Keratinocyte (primary cell): ENCODE measurements at regions not wholly inside any gene's neighbourhood (a gene's known extent, or its start where the extent isn't known, plus 50 kb on each side); places are given as distances from the start of the nearest gene placed in this dataset.
"Not testable (repeated sequence)": the region's sequence is repeated elsewhere in the genome, so short reads cannot be mapped to it uniquely, and the experiment has no call there.

Source experiments
- DNase-seq: peaks from one replicate; pipeline ENCODE4 v3.0.0-alpha.2; 2011; ENCODE audit warnings: low read depth, missing footprints, low spot score
- FAIRE-seq: peaks from 2 replicates; lab custom pipeline; 2011; peaks lifted over from hg19 to GRCh38; lab: Jason Lieb, UNC
- H2AFZ ChIP-seq: 2 replicates; pipeline ENCODE4 v1.6.0; 2012; ENCODE audit warnings: low read length, control low read depth, inconsistent platforms; ENCODE audit not compliant: control insufficient read depth
- H3K27ac ChIP-seq: 2 replicates; pipeline ENCODE4 v1.5.1; 2011; ENCODE audit warnings: low read length; ENCODE audit not compliant: control insufficient read depth, insufficient read depth
- H3K27me3 ChIP-seq: 3 replicates; pipeline ENCODE4 v1.6.0; 2011; ENCODE audit warnings: low read length; ENCODE audit not compliant: control insufficient read depth, insufficient read depth; ENCODE audit errors: extremely low read depth
- H3K36me3 ChIP-seq, 2 experiments: 2 replicates in 1 of 2; 3 replicates in 1 of 2; pipeline ENCODE4 v1.5.1; 2011; ENCODE audit warnings: low read length in 2 of 2, mild to moderate bottlenecking in 1 of 2; ENCODE audit not compliant: control insufficient read depth in 2 of 2, insufficient read depth in 2 of 2; ENCODE audit errors: extremely low read depth in 1 of 2
- H3K4me1 ChIP-seq: 3 replicates; pipeline ENCODE4 v1.5.1; 2011; ENCODE audit warnings: low read length; ENCODE audit not compliant: control insufficient read depth, insufficient read depth; ENCODE audit errors: extremely low read depth
- H3K4me2 ChIP-seq: 3 replicates; pipeline ENCODE4 v1.6.0; 2011; ENCODE audit warnings: low read depth, low read length; ENCODE audit not compliant: control insufficient read depth, insufficient read depth; ENCODE audit errors: extremely low read depth
- H3K4me3 ChIP-seq, 3 experiments: fragments of 200-600 bp in 1 of 3; sonication (generic) in 1 of 3; 2 replicates in 2 of 3; 3 replicates in 1 of 3; pipeline ENCODE4 v1.5.1; 2011 to 2016; ENCODE audit warnings: low read length in 3 of 3, mild to moderate bottlenecking in 3 of 3, control low read depth in 2 of 3, inconsistent platforms in 1 of 3, low read depth in 1 of 3, mixed read lengths in 1 of 3, mixed run types in 1 of 3, moderate library complexity in 1 of 3; ENCODE audit not compliant: control insufficient read depth in 2 of 3, insufficient read depth in 2 of 3; ENCODE audit errors: extremely low read depth in 1 of 3
- H3K79me2 ChIP-seq: 2 replicates; pipeline ENCODE4 v1.6.0; 2012; ENCODE audit warnings: low read length; ENCODE audit not compliant: control insufficient read depth, insufficient read depth
- H3K9ac ChIP-seq: 3 replicates; pipeline ENCODE4 v1.6.0; 2011; ENCODE audit warnings: low read length; ENCODE audit not compliant: control insufficient read depth, insufficient read depth; ENCODE audit errors: extremely low read depth
- H3K9me1 ChIP-seq: 3 replicates; pipeline ENCODE4 v1.6.0; 2011; ENCODE audit warnings: low read length; ENCODE audit not compliant: control insufficient read depth, insufficient read depth; ENCODE audit errors: extremely low read depth
- H3K9me3 ChIP-seq: 2 replicates; pipeline ENCODE4 v1.5.1; 2012; ENCODE audit warnings: low read depth, low read length; ENCODE audit not compliant: control insufficient read depth
- H4K20me1 ChIP-seq: 3 replicates; pipeline ENCODE4 v1.6.0; 2011; ENCODE audit warnings: low read length; ENCODE audit not compliant: control insufficient read depth, insufficient read depth; ENCODE audit errors: extremely low read depth
- CTCF ChIP-seq, 3 experiments: IDR thresholded peaks in 1 of 3; conservative IDR thresholded peaks in 1 of 3; optimal IDR thresholded peaks in 1 of 3; 2 replicates in 2 of 3; 3 replicates in 1 of 3; pipeline versions ENCODE3 to v1.5.1; 2011; ENCODE audit warnings: low read length in 3 of 3, mild to moderate bottlenecking in 3 of 3, moderate library complexity in 2 of 3, control low read depth in 1 of 3, inconsistent platforms in 1 of 3; ENCODE audit not compliant: insufficient read depth in 2 of 3; ENCODE audit errors: extremely low read depth in 1 of 3
- EZH2 ChIP-seq: IDR thresholded peaks from one replicate; pipeline ENCODE4 v1.6.1; 2012; ENCODE audit warnings: inconsistent platforms, mild to moderate bottlenecking, low read length, moderate library complexity
- dilution Hi-C: fragments of 300-500 bp; cut with MboI; formaldehyde crosslinking; loops from one replicate; pipeline ENCODE4 v1.7.0; 2020; ENCODE audit warnings: low sequenced_read_pairs; ENCODE audit not compliant: extremely low pct_ligation_motif_present

- H3K36me3 ChIP-seq, result no peaks in the 10 kb centered on the region
- H2AFZ ChIP-seq, result no peak overlapping the region
- H3K27me3 ChIP-seq, result no peaks in the 10 kb centered on the region
- no peak overlapping the region for H3K4me3 ChIP-seq
- no peaks in the 10 kb centered on the region for H3K4me1 ChIP-seq
- TF ChIP-seq CTCF (optimal IDR thresholded peaks at IDR 0.05 in 1 of 3, IDR thresholded peaks at IDR 0.05 in 1 of 3, conservative IDR thresholded peaks at IDR 0.05 in 1 of 3; ENCODE audit: extremely low read depth in 1 of 3, insufficient read depth in 2 of 3, low read length in 3 of 3), result no peak
- no peak for TF ChIP-seq EZH2
- no peaks in the 10 kb centered on the region for H3K9me1 ChIP-seq
- no peaks in the 10 kb centered on the region for H3K9me3 ChIP-seq
- FAIRE-seq, result no peak
- no peak for DNase-seq
- no peak overlapping the region for H3K27ac ChIP-seq
- dilution Hi-C loops, result no loop called here
- no peaks in the 10 kb centered on the region for H3K79me2 ChIP-seq
- H3K9ac ChIP-seq, result no peak overlapping the region
- no peak overlapping the region for H3K4me2 ChIP-seq
- H4K20me1 ChIP-seq, result no peaks in the 10 kb centered on the region
These were observed 90.5 kb upstream of the SNX9 start for GRCh38 chr6:157732416-157733161.

GRCh38 chr6:157736555-157736954 lies 86.5 kb upstream of the SNX9 start:
- H3K36me3 ChIP-seq, H3K27ac ChIP-seq, H3K9me1 ChIP-seq, H3K9me3 ChIP-seq, H2AFZ ChIP-seq, H3K79me2 ChIP-seq, H3K27me3 ChIP-seq, H4K20me1 ChIP-seq, H3K4me3 ChIP-seq, dilution Hi-C loops, DNase-seq, FAIRE-seq, H3K4me2 ChIP-seq, H3K9ac ChIP-seq, H3K4me1 ChIP-seq: not testable (repeated sequence)
